Caco-2 (cell line): ENCODE measurements at regions not wholly inside any gene's neighbourhood (a gene's known extent, or its start where the extent isn't known, plus 50 kb on each side); places are given as distances from the start of the nearest gene placed in this dataset.

Source experiments
- BruUV-seq: library from RNA; stranded (reverse); fragments of 400-500 nt; replicated peaks from 2 replicates; lab custom pipeline; 2021; lab: Mats Ljungman, UMichigan
- CTCF ChIA-PET: fragments of 300-600 bp; sonication (Branson Sonifier 250); formaldehyde crosslinking; loops from one replicate; lab custom pipeline; 2022; ENCODE audit warnings: antibody characterized with exemption; lab: Charles Lee
- POLR2A ChIA-PET: fragments of 300-600 bp; sonication (Branson Sonifier 250); formaldehyde crosslinking; loops from one replicate; lab custom pipeline; 2022; ENCODE audit warnings: antibody characterized with exemption; lab: Charles Lee
- DNase-seq, 2 experiments: peaks; one replicate each; pipeline versions ENCODE4 v3.0.0 to v3.0.0-alpha.2; 2020 to 2022
- H3K27me3 ChIP-seq: replicated peaks from 2 replicates; pipeline ENCODE4 v1.6.0; 2011; ENCODE audit warnings: low read length; ENCODE audit not compliant: control insufficient read depth, insufficient read depth
- H3K36me3 ChIP-seq: 2 replicates; pipeline ENCODE4 v1.5.1; 2011; ENCODE audit warnings: low read length; ENCODE audit not compliant: control insufficient read depth, insufficient read depth
- H3K4me1 ChIP-seq: fragments of 250-450 bp; sonication (Bioruptor Pico); 2 replicates; pipeline ENCODE4 v1.5.1; 2020; ENCODE audit warnings: mild to moderate bottlenecking
- H3K4me3 ChIP-seq: 2 replicates; pipeline ENCODE4 v1.5.1; 2011; ENCODE audit warnings: low read depth, mild to moderate bottlenecking, control low read depth, low read length
- H3K9me3 ChIP-seq: fragments of 250-450 bp; sonication (Bioruptor Pico); 2 replicates; pipeline ENCODE4 v1.5.1; 2020; ENCODE audit warnings: mild to moderate bottlenecking, moderate library complexity
- H3K27ac Mint-ChIP-seq: one replicate; pipeline ENCODE4 v1.8.0; 2022; ENCODE audit warnings: mixed read lengths; ENCODE audit not compliant: unreplicated experiment
- H3K27me3 Mint-ChIP-seq: one replicate; pipeline ENCODE4 v1.8.0; 2022; ENCODE audit warnings: mixed read lengths; ENCODE audit not compliant: insufficient read depth, unreplicated experiment
- H3K36me3 Mint-ChIP-seq: one replicate; pipeline ENCODE4 v1.8.0; 2022; ENCODE audit warnings: mild to moderate bottlenecking, mixed read lengths; ENCODE audit not compliant: insufficient read depth, unreplicated experiment
- H3K4me1 Mint-ChIP-seq: one replicate; pipeline ENCODE4 v1.8.0; 2022; ENCODE audit warnings: low read depth, mixed read lengths; ENCODE audit not compliant: unreplicated experiment
- H3K4me3 Mint-ChIP-seq: one replicate; pipeline ENCODE4 v1.8.0; 2022; ENCODE audit warnings: mild to moderate bottlenecking, moderate library complexity, mixed read lengths; ENCODE audit not compliant: unreplicated experiment
- H3K9me3 Mint-ChIP-seq: one replicate; pipeline ENCODE4 v1.8.0; 2022; ENCODE audit warnings: mixed read lengths; ENCODE audit not compliant: unreplicated experiment
- CTCF ChIP-seq, 2 experiments: fragments of 200-600 bp in 1 of 2; IDR thresholded peaks; 1 replicate in 1 of 2; 2 replicates in 1 of 2; pipeline versions ENCODE4 v1.5.1 to v1.8.0; 2011 to 2022; ENCODE audit warnings: antibody characterized with exemption in 1 of 2, control low read depth in 1 of 2, inconsistent platforms in 1 of 2, low read depth in 1 of 2, low read length in 1 of 2, mild to moderate bottlenecking in 1 of 2, moderate library complexity in 1 of 2; ENCODE audit not compliant: insufficient read depth in 1 of 2, severe bottlenecking in 1 of 2, unreplicated experiment in 1 of 2
- intact Hi-C: fragments of 100-400 bp; cut with micrococcal nuclease; formaldehyde crosslinking; loops from one replicate; pipeline ENCODE4 v1.10.0; 2022; ENCODE audit not compliant: unreplicated experiment

GRCh38 chr1:98045211-98045766 is 124.5 kb upstream of the DPYD start:
- intact Hi-C loops: no loop called here
- Mint-ChIP-seq H3K4me3 (no peak overlapping the region), H3K9me3 (no peaks in the 10 kb centered on the region), H3K27ac (no peak overlapping the region), H3K4me1 (no peaks in the 10 kb centered on the region), H3K36me3 (no peaks in the 10 kb centered on the region), H3K27me3 (peaks cover 2% of the 10 kb centered on the region)
- Histone ChIP-seq H3K36me3 (no peaks in the 10 kb centered on the region), H3K27me3 (no peaks in the 10 kb centered on the region), H3K4me3 (no peak overlapping the region), H3K9me3 (no peaks in the 10 kb centered on the region), H3K4me1 (no peaks in the 10 kb centered on the region)
- BruUV-seq: no TSS peak
- CTCF ChIA-PET: no interaction called here
- no peak for DNase-seq
- POLR2A ChIA-PET: no interaction called here
- no peak for TF ChIP-seq CTCF (IDR thresholded peaks at IDR 0.05; ENCODE audit: insufficient read depth in 1 of 2, low read depth in 1 of 2, low read length in 1 of 2, severe bottlenecking in 1 of 2, unreplicated experiment in 1 of 2)

- CTCF ChIA-PET: no interaction called here
- Histone ChIP-seq H3K9me3 (no peaks in the 10 kb centered on the region), H3K4me1 (no peaks in the 10 kb centered on the region), H3K27me3 (no peaks in the 10 kb centered on the region), H3K4me3 (no peak overlapping the region), H3K36me3 (no peaks in the 10 kb centered on the region)
- POLR2A ChIA-PET: no interaction called here
- no TSS peak for BruUV-seq
- Mint-ChIP-seq H3K27me3 (peaks cover 2% of the 10 kb centered on the region), H3K9me3 (no peaks in the 10 kb centered on the region), H3K4me1 (no peaks in the 10 kb centered on the region), H3K4me3 (no peak overlapping the region), H3K27ac (no peak overlapping the region), H3K36me3 (no peaks in the 10 kb centered on the region)
- intact Hi-C loops: no loop called here
- DNase-seq: no peak
- TF ChIP-seq CTCF (IDR thresholded peaks at IDR 0.05; ENCODE audit: insufficient read depth in 1 of 2, low read depth in 1 of 2, low read length in 1 of 2, severe bottlenecking in 1 of 2, unreplicated experiment in 1 of 2): no peak
These were observed 123.9 kb upstream of the DPYD start for GRCh38 chr1:98044766-98045165.

GRCh38 chr1:98044071-98044697 is 123.3 kb upstream of the DPYD start:
- H3K27me3 ChIP-seq: no peaks in the 10 kb centered on the region
- peaks cover 2% of the 10 kb centered on the region for H3K27me3 Mint-ChIP-seq
- BruUV-seq: no TSS peak

More at GRCh38 chr1:98044071-98044697, 123.3 kb upstream of the DPYD start:
- Mint-ChIP-seq H3K27ac (no peak overlapping the region), H3K9me3 (no peaks in the 10 kb centered on the region), H3K4me1 (no peaks in the 10 kb centered on the region), H3K36me3 (no peaks in the 10 kb centered on the region), H3K4me3 (no peak overlapping the region)
- no peak for DNase-seq
- no peak overlapping the region for H3K4me3 ChIP-seq
- intact Hi-C loops: no loop called here
- TF ChIP-seq CTCF (IDR thresholded peaks at IDR 0.05; ENCODE audit: insufficient read depth in 1 of 2, low read depth in 1 of 2, low read length in 1 of 2, severe bottlenecking in 1 of 2, unreplicated experiment in 1 of 2): no peak
- H3K4me1 ChIP-seq: no peaks in the 10 kb centered on the region
- ChIA-PET CTCF (no interaction called here), POLR2A (no interaction called here)
- H3K36me3 ChIP-seq: no peaks in the 10 kb centered on the region
- no peaks in the 10 kb centered on the region for H3K9me3 ChIP-seq
